ENCODE measurements at regions not wholly inside any gene's neighbourhood (a gene's known extent, or its start where the extent isn't known, plus 50 kb on each side); places are given as distances from the start of the nearest gene placed in this dataset.

DNA sequence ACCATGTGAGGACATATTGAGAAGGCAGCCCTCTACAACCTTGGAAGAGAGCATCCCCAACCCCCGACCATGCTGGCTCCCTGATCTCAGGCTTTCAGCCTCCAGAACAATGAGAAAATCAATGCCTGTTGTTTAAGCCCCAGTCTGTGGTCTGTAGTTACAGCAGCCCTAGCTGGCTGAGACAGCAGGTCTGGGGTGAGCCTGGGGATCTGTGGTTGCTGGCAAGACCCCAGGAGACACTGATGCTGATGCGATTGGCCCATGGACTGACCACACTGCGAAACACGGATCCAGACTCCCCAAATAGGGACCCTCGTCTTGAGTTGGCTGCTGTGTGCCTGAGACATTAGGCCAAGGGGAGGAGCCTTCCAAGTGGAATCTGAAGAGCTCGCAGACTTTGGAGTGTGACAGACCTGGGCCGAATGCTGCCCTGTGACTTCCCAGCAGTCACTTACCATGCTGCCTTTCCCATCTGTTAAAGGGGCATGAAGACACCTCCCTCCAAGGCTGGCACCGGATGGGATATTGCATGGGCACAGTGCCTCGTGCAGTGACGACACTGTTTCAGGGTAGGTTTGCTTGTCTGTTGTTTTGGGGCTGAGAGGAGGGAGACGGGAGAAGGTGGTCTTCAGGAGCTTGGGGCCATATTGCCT, 147.8 kb upstream of the RPL38 start:
- FAIRE-seq, result no peak
- no peak for TF ChIP-seq POLR2A (IDR thresholded peaks at IDR 0.05; ENCODE audit: low read depth, low read length)

DNA sequence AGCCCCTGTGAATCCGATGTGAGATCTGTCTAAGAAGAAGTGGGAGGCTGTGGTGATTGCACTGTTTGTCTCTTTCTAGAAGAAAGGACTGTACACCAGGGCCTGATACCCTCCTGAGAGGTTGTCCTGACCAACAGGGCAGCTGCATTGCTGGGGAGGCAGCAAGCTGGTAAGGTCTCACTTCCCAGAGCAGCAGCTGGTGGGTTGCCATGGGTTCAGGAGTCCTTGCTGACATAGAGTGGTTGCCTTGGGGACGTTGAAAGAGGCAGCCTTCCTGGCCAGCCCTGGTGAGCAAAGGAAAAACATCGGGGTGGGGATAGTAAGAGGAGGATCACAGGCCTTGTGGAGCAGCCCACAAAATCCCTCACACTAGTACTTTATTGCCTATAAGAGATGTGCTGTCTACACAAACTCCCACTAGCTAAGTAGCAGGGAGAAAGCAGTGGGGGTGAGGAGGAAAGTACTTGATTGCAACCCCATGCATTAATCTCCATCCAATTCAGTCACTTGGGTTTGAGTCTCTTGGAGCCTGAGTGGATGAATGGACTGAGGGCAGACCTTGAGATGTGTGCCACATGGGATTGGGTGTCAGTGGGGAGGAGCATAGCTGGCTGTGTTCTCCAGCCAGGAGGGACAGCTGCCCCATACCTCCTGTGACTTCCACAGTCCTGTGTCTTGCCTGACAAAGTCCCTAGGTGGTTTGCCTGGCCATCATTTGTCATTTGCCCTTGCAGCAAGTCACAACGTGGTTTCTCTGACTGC, 143.8 kb upstream of the RPL38 start:
- TF ChIP-seq POLR2A (IDR thresholded peaks at IDR 0.05; ENCODE audit: low read depth, low read length), result no peak
- FAIRE-seq (no peak), DNase-seq (ENCODE audit: insufficient read length, low spot score) (no peak)

More for the DNA sequence above, 147.8 kb upstream of the RPL38 start:
- DNase-seq (ENCODE audit: insufficient read length, low spot score), result no peak

DNA sequence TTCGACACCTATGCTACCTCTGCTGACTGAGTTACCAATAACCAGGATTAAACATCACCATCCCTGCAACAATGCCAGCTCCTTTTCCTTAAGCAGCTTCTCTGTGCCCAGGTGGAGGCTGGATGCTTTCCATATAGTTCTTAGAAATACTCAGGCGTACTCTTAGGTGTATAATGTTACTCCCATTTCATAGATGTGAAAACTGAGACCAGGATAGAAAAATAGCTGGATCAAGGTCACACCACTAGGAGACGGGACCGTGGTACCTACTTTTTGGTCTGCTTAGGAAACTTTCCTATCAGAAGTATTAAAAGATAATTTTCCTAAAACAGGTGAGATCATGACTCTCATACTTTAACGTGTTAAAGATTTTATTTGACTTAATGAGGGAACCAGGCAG, 141.7 kb upstream of the RPL38 start:
- no peak for TF ChIP-seq POLR2A (IDR thresholded peaks at IDR 0.05; ENCODE audit: low read depth, low read length)
- DNase-seq (ENCODE audit: insufficient read length, low spot score) (no peak), FAIRE-seq (no peak)

GRCh38 chr17:74062234-74062633, 141.2 kb upstream of the RPL38 start:
- no peak for FAIRE-seq
- DNase-seq (ENCODE audit: insufficient read length, low spot score), result no peak
- TF ChIP-seq POLR2A (IDR thresholded peaks at IDR 0.05; ENCODE audit: low read depth, low read length), result no peak

- no peak for TF ChIP-seq POLR2A (IDR thresholded peaks at IDR 0.05; ENCODE audit: low read depth, low read length)
- DNase-seq (ENCODE audit: insufficient read length, low spot score) (no peak), FAIRE-seq (no peak)
These were observed 140.0 kb upstream of the RPL38 start for GRCh38 chr17:74063439-74063838.

DNA sequence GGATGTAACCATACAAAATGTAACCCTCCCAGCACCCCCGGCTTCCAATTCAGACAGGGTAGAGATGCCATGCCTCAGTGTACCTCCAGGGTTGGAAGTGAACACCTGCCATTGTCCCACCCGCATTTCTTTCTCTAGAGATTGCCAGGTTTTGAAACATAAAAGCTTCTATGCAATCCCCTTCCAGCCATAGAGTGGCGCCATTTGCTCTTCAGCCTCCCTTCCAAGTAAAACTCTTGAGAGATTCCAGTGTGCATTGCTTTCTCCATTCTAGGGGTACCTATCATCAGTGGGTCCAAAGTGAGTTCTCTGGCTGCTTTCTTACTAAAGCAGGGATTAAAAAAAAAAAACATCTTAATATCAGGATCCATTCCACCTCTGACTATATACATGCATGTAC, 133.1 kb upstream of the RPL38 start:
- TF ChIP-seq POLR2A (IDR thresholded peaks at IDR 0.05; ENCODE audit: low read depth, low read length), result no peak
- no peak for FAIRE-seq
- no peak for DNase-seq (ENCODE audit: insufficient read length, low spot score)

DNA sequence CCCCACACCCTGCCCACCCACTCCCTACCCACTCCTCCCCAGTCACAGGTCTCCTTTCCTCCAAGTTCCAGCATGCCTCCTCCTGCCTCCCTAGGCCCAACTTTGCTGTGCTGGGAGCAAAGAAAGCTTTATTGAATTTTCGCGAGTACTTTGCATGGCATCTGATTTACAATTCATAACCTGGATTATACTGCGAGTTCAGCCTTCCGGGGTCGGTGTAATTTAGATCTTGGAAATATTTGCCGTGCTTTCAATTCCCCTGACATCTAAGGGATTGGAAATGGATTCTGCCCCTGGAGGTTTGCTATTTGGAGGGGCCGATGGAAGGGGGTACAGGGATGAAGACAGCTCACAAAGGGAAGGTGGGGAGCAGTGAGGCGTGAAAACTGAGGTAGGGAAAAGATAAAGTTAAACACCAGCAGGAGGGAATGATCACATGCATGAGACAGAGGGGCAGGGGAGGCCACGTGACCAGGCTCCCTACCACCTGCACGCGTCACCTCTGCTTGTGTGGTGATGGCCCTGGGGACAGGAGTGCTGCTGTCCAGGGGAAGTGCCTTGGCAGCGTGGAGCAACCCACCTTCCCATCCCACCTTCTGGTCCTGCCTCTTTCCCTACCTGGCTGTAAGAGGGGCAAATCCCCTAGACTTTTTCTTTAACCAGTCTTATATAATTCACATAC, 132.3 kb upstream of the RPL38 start:
- no peak for FAIRE-seq

DNA sequence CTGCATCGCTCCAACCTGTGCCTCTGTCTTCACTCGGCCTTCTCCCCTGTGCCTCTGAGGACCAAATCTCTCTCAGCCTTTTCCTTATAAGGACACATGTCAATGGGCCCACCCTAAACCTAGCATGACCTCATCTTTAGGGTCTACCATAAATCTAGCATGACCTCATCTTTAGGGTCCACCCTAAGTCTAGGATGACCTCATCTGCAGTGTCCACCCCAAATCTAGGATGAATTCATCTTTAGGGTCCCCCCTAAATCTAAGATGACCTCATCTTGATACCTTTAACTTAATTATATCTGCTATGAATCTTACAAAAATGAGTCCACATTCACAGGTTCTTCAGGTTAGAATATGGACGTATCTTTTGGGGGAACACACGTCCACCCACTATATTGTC, 131.1 kb upstream of the RPL38 start:
- no peak for TF ChIP-seq POLR2A (IDR thresholded peaks at IDR 0.05; ENCODE audit: low read depth, low read length)
- FAIRE-seq (no peak), DNase-seq (ENCODE audit: insufficient read length, low spot score) (no peak)

More for the DNA sequence above, 132.3 kb upstream of the RPL38 start:
- DNase-seq (ENCODE audit: insufficient read length, low spot score), result no peak
- TF ChIP-seq POLR2A (IDR thresholded peaks at IDR 0.05; ENCODE audit: low read depth, low read length), result no peak

GRCh38 chr17:74076446-74076845, 127.0 kb upstream of the RPL38 start:
- no peak for TF ChIP-seq POLR2A (IDR thresholded peaks at IDR 0.05; ENCODE audit: low read depth, low read length)
- DNase-seq (ENCODE audit: insufficient read length, low spot score) (no peak), FAIRE-seq (no peak)

DNA sequence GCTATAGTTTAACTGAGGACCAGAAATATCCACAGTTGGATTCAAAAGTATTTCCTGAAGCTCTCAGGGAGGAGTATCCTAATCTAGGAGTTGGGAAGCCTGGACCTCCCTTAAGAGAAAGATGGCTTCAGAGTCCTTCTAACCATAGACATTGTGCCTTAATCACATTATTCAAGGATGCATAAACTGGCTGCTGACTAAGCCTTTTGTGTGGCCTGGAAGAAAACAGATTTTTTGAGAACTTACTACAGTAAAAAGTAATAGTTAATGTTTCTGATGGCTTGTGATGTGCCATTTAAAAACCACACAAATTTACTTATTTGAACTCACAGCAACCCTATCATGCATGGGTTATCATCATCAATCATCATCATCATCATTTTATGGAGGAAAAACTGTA, 126.2 kb upstream of the RPL38 start:
- no peak for TF ChIP-seq POLR2A (IDR thresholded peaks at IDR 0.05; ENCODE audit: low read depth, low read length)
- FAIRE-seq, result no peak
- DNase-seq (ENCODE audit: insufficient read length, low spot score), result no peak

- no peak for TF ChIP-seq POLR2A (IDR thresholded peaks at IDR 0.05; ENCODE audit: low read depth, low read length)
- FAIRE-seq, result no peak
- DNase-seq (ENCODE audit: insufficient read length, low spot score), result no peak
These were observed 125.0 kb upstream of the RPL38 start for GRCh38 chr17:74078363-74078941.

DNA sequence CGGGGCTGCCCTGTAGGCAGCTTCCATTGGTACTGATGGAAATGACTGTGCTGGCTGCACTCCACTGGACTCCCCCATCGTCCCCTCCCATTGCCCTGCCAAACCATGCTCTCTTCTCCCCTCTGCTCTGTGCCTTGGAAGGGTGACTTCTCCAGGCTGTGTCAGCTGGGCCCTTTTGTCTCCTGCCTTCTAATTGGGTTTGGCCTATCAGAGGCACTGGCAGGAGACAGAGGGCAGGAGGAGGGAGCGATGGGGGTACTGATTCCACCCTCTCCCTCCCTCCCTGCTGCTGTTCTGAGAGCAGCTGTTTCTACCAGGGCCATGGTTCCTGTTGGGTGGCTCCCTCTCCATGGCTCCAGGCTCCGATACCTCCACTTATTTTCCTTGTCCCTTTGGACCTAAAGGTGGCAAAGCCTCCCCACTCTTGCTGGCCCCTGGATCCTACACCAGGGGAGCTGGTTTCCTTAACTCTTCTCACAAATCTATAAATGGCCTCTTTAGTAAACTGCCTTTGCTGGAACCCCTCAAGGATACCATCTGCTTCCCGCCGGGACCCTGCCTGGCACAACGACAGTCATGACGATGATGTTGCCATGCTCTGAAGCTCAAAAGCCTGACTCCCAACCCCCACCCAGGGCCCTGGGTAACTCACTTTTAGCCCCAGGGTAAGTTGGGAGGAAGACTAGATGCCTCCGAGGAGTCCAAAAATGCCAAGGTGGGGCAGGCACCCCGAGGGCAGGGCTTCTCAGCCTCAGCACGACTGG, 123.8 kb upstream of the RPL38 start:
- no peak for DNase-seq (ENCODE audit: insufficient read length, low spot score)
- no peak for FAIRE-seq
- no peak for TF ChIP-seq POLR2A (IDR thresholded peaks at IDR 0.05; ENCODE audit: low read depth, low read length)

DNA sequence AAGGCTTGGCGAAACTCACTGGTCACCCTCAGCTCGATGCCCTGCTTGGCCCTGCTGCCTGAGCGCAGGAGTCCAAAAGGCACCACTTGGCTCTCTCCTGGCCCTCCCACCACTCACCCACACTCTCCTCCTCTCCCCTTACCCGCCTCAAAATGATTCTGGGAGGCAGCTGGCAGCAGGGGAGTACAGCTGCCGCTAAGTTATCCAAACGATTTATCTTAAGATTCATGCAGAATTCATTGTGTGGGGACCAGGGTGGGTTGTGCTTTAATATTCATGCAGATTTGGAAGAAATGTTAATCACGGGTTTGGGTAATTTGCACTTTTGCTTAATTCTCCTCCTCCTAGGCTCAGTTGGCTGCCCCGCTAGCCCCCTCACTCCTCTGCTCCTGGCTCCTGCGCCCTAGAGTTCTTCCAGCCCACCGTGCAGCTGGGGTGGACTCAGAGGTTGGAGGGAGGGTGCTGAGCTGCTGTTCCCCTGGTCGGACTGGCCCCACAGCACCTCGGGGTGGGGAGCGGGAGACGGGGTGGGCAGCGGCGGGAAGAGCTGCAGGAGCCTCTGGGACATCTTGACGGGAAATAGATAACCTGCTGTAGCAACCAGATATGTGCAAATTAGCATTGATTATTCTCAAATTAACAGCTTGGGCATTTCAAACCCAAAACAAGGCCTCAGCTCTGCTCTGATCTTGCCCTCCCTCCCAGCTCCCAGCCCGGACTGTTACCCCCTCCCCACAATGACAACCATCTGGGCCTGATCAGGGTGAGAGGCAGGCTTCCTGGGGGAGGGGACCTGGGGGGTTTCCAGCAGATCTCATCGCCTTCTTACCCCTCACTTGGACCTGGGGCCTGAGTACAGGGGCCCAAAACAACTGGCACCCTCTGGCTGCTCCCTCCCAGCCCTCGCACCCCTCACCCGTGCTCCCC, 122.6 kb upstream of the RPL38 start:
- no peak for TF ChIP-seq POLR2A (IDR thresholded peaks at IDR 0.05; ENCODE audit: low read depth, low read length)
- FAIRE-seq (no peak), DNase-seq (ENCODE audit: insufficient read length, low spot score) (no peak)
